GM19438 (cell line): ENCODE measurements at regions not wholly inside any gene's neighbourhood (a gene's known extent, or its start where the extent isn't known, plus 50 kb on each side); places are given as distances from the start of the nearest gene placed in this dataset.

Experiments used
- ATAC-seq: cut with Tn5 transposase; IDR thresholded peaks from one replicate; pipeline ENCODE4 v1.9.1; 2021; ENCODE audit warnings: low read depth; ENCODE audit not compliant: unreplicated experiment

DNA sequence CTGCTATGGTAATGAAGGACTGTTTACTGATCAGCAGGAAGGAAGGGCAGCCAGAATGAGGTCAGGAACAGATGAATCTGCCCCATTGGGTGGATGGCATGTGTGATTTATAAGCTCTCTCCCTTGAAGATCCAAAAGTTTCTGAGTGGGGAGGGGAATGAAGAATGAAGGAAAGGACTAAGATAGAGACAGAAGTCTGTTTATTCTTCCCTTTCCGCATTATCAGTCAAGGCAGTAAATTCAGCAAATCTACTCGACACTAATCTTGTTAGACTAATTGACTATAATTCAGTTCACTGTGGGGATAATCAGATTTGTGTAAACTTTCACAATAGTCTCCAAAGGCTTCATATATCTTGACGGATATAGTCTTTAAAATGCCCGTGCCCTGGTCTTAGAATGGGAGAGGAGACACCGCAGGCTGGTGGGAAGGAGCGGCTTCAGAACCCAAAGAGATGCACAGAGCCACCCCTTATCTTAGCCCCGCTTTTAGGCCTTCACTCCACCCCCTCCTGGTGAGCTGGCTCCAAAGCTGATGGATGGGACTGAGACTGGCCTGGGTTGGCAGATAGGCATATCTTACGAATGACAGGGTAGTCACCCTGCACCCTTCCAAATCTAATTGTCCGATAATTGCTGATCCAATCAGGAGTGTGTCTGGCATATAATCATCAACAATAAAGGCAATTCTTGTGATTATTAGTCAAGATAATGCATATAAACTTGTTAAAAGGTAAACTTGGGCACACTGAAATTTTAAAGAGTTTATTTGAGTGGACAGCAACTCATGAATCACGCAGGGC, 76.0 kb upstream of the PPM1J start:
- ATAC-seq: no peak

DNA sequence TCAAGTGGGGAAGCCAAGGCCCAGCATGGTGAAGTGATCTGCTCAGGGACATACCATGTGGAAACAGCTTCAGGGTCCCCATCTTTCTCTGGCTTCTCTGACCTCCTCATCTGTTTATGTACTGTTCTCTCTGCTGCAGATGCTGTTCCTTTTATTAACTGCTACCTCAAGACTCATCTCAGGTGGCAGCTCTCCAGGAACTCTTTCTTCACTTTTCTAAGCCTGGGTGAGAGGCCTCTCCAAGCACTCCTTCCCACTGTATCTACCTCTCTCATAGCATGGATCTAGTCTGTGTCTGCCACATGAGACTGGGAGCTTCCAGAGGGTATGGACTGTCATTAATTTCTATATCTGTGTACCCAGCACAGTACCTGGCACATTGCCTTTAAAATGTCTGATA, 73.4 kb upstream of the PPM1J start:
- ATAC-seq: no peak

DNA sequence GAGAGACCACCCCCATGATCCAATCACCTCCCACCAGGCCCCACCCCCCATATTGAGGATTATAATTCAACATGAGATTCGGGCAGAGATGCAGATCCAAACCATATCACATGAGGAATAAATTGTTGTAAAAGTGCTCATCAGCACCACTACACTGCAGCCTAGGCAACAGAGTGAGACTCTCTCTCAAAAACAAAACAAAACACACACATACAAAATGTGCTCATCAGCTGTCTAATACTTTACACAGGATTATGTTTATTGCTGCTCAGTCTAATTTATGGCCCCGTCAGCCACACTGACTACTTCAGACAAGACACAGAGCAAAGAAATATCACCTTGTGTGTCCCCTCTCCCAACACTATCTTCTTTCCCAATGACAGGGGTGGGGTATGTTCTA, 72.9 kb upstream of the PPM1J start:
- no peak for ATAC-seq

DNA sequence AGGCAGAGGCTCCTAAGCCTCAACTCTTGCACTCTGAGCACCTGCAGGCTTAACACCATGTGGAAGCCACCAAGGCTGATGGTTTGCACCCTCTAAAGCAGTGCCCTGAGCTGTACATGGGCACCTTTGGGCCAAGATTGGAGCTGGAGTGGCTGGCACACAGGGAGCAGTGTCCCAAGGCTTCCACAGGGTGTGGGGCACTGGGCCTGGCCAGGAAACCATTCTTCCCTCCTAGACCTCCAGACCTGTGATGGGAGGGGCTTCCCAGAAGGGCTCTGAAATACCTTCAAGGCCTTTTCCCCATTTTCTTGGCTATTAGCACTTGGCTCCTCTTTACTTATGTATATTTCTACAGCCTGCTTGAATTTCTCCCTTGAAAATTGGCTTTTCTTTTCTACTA, 67.9 kb upstream of the PPM1J start:
- ATAC-seq: no peak

DNA sequence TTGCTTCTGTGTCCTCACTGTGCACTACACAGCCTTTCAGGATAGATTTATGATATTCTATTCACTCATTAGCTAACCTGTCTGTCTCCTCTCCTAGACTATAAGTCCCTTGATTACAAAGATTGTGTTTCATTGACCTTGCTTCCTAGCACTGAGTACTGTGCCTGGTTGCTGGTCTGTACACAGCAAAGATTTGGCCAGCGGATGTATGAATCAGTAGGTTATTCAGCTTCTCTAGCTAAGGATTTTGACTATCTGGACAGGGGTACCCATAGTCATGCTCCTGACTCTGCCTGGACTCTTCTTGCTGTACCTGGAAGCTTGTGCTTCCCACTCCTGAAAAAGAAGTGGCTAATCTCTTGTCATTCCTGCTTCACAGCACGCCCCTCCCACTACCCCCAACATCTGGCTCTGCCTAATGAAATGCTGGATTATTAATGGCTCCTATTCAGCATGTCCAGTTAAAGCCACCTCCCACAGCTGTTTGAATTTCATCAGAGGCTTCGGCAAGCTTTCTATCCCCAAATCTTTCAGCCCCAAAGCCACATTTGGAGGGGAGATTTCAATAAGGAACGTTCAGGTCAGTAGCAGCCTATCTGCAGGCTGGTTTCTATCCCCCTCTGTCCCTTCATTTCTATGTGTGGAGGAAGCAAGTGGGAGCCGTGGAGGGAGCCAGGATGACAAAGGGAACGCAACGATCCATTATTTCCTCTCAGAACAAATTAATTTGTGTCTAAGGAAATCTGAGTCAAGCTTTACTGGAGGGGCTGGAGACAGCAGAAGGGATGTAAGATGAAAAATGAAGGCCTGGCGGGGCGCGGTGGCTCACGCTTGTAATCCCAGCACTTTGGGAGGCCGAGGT, 64.8 kb upstream of the PPM1J start:
- no peak for ATAC-seq

DNA sequence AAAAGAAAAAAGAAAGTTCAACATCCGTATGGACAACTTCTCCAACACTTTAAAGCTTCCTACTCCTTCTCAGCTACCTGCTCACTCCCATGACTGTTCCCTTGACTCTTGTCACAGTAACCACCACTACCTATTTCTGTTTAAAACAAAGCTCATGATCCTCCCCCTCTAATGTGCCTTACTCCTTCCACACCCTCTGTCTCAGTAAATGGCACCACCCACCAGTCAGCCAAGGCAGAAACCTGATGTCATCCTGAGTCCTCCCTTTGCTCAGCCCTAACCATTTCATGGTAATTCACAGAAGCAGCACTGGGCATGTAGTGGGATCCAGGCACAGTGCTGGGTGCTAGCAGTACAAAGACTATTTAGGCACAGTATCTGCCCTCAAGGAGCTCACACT, 63.0 kb upstream of the PPM1J start:
- no peak for ATAC-seq

DNA sequence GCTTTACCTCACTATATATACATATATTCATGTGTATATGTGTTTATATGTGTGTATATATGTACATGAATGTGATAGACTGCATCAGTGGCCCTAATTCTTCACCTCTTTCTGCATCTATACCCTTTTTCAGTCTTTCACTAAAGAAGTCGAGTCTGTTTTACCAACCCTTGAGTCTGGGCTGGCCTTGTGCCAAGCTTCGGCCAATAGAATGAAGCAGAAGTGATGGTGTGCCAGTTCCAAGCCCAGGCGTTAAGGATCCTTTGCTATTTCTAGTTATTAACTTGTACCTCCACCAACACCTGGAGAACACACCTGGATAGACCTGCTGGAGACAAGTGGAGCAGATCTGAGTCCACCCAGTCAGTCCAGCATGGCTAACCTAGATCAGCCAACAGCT, 61.6 kb upstream of the PPM1J start:
- no peak for ATAC-seq

DNA sequence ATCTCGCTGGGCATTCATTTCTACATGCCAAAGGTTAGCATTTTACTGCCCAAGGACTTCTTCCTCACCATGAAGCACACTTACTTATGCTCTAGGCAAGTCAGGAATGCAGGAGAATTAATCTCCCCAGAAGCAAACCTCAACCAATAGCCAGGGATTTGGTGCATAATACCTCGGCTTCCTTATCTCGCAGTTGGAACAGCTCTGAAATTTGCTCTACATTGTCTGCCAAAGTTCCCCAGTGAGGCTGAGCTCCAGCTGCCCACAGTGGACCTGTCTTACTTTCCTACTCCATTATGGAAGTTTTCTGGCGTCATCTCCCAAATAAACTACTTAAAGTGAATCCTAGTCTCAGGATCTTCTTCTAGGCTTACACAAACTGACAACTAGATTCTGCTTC, 57.6 kb upstream of the PPM1J start:
- no peak for ATAC-seq

DNA sequence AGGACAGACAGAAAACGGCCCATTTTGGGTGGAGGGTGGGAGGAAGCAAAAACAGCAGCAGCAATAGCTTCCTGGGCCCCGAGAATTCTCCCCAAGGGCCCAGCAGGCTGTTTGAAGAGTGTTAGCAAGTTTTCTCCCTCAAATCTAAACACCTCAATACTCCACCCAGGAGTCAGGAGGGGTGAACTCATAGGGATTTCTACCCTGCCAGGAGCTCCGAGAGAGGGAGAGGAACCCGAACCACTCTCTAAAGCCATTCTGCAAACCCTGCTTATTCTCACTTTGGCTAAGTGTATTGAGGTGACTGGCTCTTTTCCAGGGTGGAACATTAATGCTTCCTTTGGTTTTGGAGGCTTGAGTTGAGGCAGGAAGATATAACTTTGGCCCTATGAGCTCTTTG, 55.6 kb upstream of the PPM1J start:
- no peak for ATAC-seq

DNA sequence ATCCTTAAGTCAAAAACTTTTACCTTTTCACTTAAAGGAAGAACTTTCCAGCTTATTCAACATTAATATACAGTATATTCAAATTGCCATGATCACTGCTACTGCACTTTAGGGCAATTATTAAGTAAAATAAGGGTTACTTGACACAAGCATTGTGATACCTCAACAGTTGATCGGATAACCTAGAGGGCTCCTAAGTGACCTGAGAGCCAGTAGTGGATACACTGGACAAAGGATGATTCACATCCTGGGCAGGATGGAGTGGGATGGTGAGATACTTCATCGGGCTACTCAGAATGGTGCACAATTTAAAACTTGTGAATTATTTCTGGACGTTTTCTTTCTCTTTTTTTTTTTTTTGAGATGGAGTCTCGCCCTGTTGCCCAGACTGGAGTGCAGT, 54.5 kb upstream of the PPM1J start:
- ATAC-seq: no peak

DNA sequence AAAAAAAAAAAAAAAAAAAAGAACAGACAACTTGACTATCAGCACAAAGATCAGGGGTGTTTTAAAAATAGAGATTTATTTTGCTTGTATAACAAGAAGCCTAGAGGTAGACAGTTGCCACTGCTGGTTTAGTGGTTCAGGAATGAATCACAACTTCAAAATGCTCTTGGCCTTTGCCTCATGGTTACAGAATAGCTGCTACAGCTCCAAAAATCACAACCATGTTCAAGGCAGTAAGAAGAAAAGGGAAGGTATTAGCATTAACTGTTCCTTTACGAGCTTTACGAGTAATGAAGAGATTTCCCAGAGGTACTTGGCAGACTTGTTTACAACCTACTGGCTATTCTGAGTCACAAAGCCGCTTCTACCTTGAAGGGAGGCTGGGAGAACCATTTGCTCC, 52.5 kb upstream of the PPM1J start:
- no peak for ATAC-seq
